22Rv1 (cell line): ENCODE measurements at regions not wholly inside any gene's neighbourhood (a gene's known extent, or its start where the extent isn't known, plus 50 kb on each side); places are given as distances from the start of the nearest gene placed in this dataset.

ENCODE experiments used
- ZFX ChIP-seq: fragments of 450-650 bp; IDR thresholded peaks from 2 replicates; pipeline ENCODE4 v1.6.1; 2017; ENCODE audit warnings: antibody characterized with exemption, borderline replicate concordance
- TF ChIP-seq, protein P1 (sequence below): fragments of 450-650 bp; IDR thresholded peaks from 2 replicates; pipeline ENCODE4 v1.5.1; 2017; ENCODE audit warnings: mild to moderate bottlenecking

DNA sequence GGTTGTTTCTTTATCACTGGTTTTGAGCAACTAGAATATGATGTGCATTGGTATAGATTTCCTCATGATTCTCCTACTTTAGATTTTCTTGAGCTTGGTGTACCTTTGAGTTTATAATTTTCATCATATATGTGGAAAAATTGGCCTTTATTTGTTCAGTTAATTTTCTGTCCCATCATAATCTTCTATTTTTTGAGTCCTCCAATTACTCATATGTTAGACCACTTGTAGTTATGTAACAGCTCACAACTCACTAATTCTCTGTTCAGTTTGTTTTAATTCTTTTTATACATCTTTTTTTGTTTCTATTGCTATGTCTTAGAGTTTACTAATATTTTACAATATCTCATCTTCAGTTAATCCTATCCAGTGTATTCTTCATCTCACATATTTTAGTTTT is 81.3 kb upstream of the LAMA2 start:
- TF ChIP-seq, protein P1, sequence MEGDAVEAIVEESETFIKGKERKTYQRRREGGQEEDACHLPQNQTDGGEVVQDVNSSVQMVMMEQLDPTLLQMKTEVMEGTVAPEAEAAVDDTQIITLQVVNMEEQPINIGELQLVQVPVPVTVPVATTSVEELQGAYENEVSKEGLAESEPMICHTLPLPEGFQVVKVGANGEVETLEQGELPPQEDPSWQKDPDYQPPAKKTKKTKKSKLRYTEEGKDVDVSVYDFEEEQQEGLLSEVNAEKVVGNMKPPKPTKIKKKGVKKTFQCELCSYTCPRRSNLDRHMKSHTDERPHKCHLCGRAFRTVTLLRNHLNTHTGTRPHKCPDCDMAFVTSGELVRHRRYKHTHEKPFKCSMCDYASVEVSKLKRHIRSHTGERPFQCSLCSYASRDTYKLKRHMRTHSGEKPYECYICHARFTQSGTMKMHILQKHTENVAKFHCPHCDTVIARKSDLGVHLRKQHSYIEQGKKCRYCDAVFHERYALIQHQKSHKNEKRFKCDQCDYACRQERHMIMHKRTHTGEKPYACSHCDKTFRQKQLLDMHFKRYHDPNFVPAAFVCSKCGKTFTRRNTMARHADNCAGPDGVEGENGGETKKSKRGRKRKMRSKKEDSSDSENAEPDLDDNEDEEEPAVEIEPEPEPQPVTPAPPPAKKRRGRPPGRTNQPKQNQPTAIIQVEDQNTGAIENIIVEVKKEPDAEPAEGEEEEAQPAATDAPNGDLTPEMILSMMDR = no peak
- no peak for TF ChIP-seq ZFX
